K562 (cell line): ENCODE measurements at regions not wholly inside any gene's neighbourhood (a gene's known extent, or its start where the extent isn't known, plus 50 kb on each side); places are given as distances from the start of the nearest gene placed in this dataset.

Experiments used
- CEBPB ChIP-seq: fragments of 450-650 bp; IDR thresholded peaks from 2 replicates; pipeline ENCODE4 v1.6.1; 2016; ENCODE audit warnings: missing genetic modification characterization, missing compliant biosample characterization
- CHD4 ChIP-seq: fragments of 200-600 bp; sonication (generic); IDR thresholded peaks from 3 replicates; pipeline ENCODE4 v1.6.1; 2012; ENCODE audit warnings: low read depth, mild to moderate bottlenecking, mixed read lengths, low read length, inconsistent platforms; ENCODE audit not compliant: insufficient read depth, insufficient replicate concordance, poor library complexity, severe bottlenecking
- E2F6 ChIP-seq, 2 experiments: IDR thresholded peaks; 2 replicates each; pipeline ENCODE4 v1.6.1; 2011; ENCODE audit warnings: borderline replicate concordance in 1 of 2, control low read depth in 1 of 2, low read depth in 1 of 2, low read length in 1 of 2, mild to moderate bottlenecking in 1 of 2, mixed read lengths in 1 of 2, moderate library complexity in 1 of 2; ENCODE audit not compliant: insufficient read depth in 1 of 2, insufficient read length in 1 of 2, poor library complexity in 1 of 2, severe bottlenecking in 1 of 2; ENCODE audit errors: extremely low read depth in 1 of 2
- GTF2B ChIP-seq: IDR thresholded peaks from 2 replicates; pipeline ENCODE4 v1.6.1; 2011; ENCODE audit not compliant: insufficient read length; ENCODE audit errors: extremely low read depth
- IRF2 ChIP-seq: sonication (generic); formaldehyde crosslinking; IDR thresholded peaks from 2 replicates; pipeline ENCODE4 v1.8.1; 2022; ENCODE audit warnings: mild to moderate bottlenecking, missing genetic modification reagents
- MLLT1 ChIP-seq, 2 experiments: fragments of 450-650 bp; IDR thresholded peaks; 2 replicates each; pipeline ENCODE4 v1.6.1; 2016
- POLR2A ChIP-seq: fragments of 450-650 bp; conservative IDR thresholded peaks from 2 replicates; pipeline ENCODE4 v1.6.1; 2016
- TAF15 ChIP-seq: fragments of 200-400 bp; formaldehyde crosslinking; IDR thresholded peaks from 2 replicates; pipeline ENCODE4 v1.6.1; 2017; ENCODE audit warnings: mild to moderate bottlenecking, low read depth, low read length, moderate library complexity
- TEAD2 ChIP-seq: fragments of 450-650 bp; IDR thresholded peaks from 2 replicates; pipeline ENCODE4 v1.6.1; 2016; ENCODE audit warnings: missing genetic modification characterization, control low read depth, missing compliant biosample characterization
- USF2 ChIP-seq: sonication (generic); formaldehyde crosslinking; IDR thresholded peaks from 2 replicates; pipeline ENCODE4 v1.5.0; 2020; ENCODE audit warnings: missing genetic modification reagents
- ZFP30 ChIP-seq: fragments of 250-450 bp; sonication (Bioruptor Pico); IDR thresholded peaks from 2 replicates; pipeline ENCODE4 v1.8.0; 2022; ENCODE audit warnings: moderate library complexity, mild to moderate bottlenecking, inconsistent platforms, borderline replicate concordance
- ZNF407 ChIP-seq: fragments of 450-650 bp; IDR thresholded peaks from 2 replicates; pipeline ENCODE4 v1.6.1; 2016; ENCODE audit warnings: low read depth
- ZNF644 ChIP-seq: fragments of 200-800 bp; sonication (Bioruptor generic); IDR thresholded peaks from 2 replicates; pipeline ENCODE4 v1.6.1; 2016; ENCODE audit warnings: low read depth, missing genetic modification characterization, missing compliant biosample characterization
- TF ChIP-seq, protein P1 (sequence below), 3 experiments: IDR thresholded peaks in 2 of 3; conservative IDR thresholded peaks in 1 of 3; 2 replicates each; pipeline ENCODE4 v1.5.1; 2011 to 2012; ENCODE audit warnings: low read length in 3 of 3, mild to moderate bottlenecking in 3 of 3, control low read depth in 2 of 3, improper control_type of control experiment in 1 of 3, inconsistent platforms in 1 of 3, low read depth in 1 of 3, mixed read lengths in 1 of 3, moderate library complexity in 1 of 3; ENCODE audit not compliant: insufficient read depth in 2 of 3

DNA sequence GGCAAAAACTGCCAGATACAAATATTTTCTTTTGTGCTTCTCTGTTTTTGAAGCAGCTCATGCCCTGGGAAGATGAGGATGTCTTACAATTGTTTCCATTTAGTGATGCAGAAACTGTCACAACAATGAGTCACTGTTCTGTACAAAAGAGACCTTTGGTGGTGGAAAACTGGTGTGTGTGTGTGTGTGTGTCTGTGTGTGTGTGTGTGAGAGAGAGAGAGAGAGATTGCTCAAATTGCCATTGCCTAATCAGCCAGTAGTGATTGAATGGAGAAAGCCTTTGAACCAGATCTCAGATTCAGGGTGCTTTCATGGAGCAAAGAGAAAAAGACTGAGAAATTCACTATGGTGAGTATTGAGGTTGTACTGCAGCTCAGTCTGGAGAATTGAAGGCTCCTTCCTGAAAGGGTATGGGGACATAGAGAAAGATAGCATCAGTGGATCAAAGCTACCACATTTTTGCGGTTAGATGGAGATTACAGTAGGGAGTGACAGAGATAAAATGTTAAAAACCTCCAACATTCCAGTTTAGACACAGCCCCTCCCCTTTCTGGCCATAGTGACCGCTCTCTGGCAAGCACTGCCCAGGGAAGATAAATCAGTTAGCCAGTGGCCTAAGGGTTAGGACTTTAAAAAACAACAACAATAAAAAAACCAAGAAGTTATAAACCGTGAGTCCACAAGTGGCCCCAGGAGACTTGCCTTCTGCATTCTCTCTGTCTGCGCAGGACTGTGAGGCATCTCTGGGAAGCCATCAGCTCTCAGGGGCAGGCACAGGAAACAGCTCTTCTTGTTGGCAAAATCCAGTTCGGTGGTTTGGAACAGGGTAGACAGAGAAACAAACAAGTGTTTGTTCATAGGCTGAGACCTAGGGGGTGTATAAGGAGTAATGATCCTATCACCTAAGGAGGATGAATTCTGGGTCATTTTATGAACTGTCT lies 406.5 kb downstream of the DUSP10 start:
- TF ChIP-seq, protein P1, sequence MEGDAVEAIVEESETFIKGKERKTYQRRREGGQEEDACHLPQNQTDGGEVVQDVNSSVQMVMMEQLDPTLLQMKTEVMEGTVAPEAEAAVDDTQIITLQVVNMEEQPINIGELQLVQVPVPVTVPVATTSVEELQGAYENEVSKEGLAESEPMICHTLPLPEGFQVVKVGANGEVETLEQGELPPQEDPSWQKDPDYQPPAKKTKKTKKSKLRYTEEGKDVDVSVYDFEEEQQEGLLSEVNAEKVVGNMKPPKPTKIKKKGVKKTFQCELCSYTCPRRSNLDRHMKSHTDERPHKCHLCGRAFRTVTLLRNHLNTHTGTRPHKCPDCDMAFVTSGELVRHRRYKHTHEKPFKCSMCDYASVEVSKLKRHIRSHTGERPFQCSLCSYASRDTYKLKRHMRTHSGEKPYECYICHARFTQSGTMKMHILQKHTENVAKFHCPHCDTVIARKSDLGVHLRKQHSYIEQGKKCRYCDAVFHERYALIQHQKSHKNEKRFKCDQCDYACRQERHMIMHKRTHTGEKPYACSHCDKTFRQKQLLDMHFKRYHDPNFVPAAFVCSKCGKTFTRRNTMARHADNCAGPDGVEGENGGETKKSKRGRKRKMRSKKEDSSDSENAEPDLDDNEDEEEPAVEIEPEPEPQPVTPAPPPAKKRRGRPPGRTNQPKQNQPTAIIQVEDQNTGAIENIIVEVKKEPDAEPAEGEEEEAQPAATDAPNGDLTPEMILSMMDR (IDR thresholded peaks at IDR 0.05 in 2 of 3, conservative IDR thresholded peaks at IDR 0.05 in 1 of 3; ENCODE audit: insufficient read depth in 2 of 3, low read depth in 1 of 3, low read length in 3 of 3): no peak
- TF ChIP-seq TAF15: no peak
- TF ChIP-seq GTF2B: no peak
- TF ChIP-seq MLLT1 (IDR thresholded peaks at IDR 0.05): no peak
- TF ChIP-seq POLR2A: no peak
- TF ChIP-seq E2F6 (IDR thresholded peaks at IDR 0.05; ENCODE audit: borderline replicate concordance in 1 of 2, extremely low read depth in 1 of 2, insufficient read depth in 1 of 2, insufficient read length in 1 of 2, low read depth in 1 of 2, low read length in 1 of 2, poor library complexity in 1 of 2, severe bottlenecking in 1 of 2): no peak
- TF ChIP-seq ZFP30 (CRISPR knock-in tag): no peak
- TF ChIP-seq USF2 (CRISPR knock-in tag): no peak
- no peak for TF ChIP-seq IRF2 (CRISPR knock-in tag)
- TF ChIP-seq ZNF407: no peak
- TF ChIP-seq ZNF644 (tag): no peak
- TF ChIP-seq TEAD2 (tag): no peak
- TF ChIP-seq CHD4: no peak
- TF ChIP-seq CEBPB (tag): no peak
